GM19043 (cell line): ENCODE measurements at regions not wholly inside any gene's neighbourhood (a gene's known extent, or its start where the extent isn't known, plus 50 kb on each side); places are given as distances from the start of the nearest gene placed in this dataset.

Experiments
- ATAC-seq: cut with Tn5 transposase; IDR thresholded peaks from one replicate; pipeline ENCODE4 v1.9.1; 2021; ENCODE audit warnings: low read depth; ENCODE audit not compliant: unreplicated experiment

- ATAC-seq: no peak
Measured at GRCh38 chr20:23207826-23208540, 121.9 kb upstream of the CD93 start.

- ATAC-seq: no peak
Measured at GRCh38 chr20:23206995-23207394, 120.9 kb upstream of the CD93 start.

DNA sequence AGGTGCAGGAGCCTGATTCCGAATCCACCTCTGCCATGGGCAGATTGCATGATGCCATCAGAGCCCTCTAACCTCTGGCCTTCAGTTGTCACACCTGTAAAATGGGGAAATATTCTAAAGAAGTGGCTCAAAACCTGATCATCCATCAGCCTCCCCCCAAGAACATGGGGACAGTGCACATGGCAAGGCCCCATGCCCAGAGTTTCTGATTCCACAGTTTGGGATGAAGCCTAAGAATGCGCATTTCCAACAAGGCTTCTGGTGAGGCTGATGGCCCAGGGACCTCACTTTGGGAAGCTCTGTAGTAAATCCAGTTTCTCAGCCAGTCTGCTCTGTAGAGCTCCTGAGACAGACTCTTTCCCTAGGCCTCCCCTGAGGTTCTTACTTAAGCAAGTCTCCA lies 119.9 kb upstream of the CD93 start:
- no peak for ATAC-seq

DNA sequence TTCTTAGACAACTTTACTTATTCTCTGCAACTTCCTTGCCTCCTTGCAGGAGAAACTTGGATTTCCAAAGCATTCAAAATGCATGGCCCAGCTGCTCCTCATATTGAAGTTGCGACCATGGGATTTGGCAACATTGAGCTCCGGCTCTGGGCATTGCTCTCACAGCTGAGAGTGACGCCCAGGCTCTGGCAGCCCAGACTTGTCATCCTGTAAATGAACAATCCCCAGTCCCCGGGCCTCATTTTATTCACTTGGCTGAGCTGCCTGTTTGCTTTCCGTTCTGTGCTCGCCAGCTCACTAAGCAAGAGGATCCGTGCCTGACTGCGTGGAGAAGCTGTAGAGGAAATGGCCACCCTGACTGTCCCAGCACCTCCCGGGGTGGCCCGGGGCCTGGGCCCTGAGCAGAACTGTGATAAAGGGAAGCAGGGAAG lies 119.5 kb upstream of the CD93 start:
- no peak for ATAC-seq

DNA sequence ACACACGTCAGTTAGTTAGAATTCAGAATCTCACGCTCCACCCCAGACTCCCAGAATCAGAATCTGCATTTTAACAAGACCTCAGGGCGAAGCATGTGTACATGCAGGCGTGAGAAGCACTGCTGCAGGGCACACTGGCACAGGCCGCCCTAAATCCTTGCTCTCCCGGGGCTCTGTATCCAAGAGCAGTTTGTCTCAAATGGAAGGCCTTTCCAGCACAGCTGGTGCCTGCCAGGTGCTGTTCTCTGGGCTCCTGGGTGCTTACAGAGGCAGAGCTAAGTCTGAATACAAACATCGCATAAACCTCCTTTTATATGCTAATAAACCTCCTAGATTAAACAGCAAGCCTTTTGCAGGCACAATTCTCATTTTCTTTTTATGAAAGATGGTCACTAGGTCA lies 119.1 kb upstream of the CD93 start:
- no peak for ATAC-seq

- no peak for ATAC-seq
Measured at GRCh38 chr20:23203951-23204730, 118.0 kb upstream of the CD93 start.

DNA sequence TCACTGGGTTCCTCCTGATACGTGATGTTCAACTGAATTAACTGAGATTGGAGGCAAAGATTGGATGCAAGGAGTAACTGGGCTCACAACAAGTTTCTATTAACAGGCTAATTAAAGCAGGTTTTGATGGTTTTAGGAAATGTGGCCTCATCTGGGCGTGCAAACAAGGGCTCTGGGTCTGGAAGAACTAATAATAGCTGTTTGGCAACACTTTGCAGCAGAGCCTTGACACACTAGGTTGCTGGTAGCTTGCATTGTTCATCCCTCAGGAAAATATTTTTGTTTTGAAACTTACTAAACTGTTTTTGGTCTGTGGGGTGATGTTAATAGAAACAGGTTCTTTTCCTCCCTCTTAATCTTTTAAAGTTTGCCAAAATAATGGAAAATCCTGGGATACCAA lies 117.2 kb upstream of the CD93 start:
- ATAC-seq: no peak

GRCh38 chr20:23201658-23202057 lies 115.5 kb upstream of the CD93 start:
- ATAC-seq: no peak

- no peak for ATAC-seq
Measured at GRCh38 chr20:23200914-23201313, 114.8 kb upstream of the CD93 start.

DNA sequence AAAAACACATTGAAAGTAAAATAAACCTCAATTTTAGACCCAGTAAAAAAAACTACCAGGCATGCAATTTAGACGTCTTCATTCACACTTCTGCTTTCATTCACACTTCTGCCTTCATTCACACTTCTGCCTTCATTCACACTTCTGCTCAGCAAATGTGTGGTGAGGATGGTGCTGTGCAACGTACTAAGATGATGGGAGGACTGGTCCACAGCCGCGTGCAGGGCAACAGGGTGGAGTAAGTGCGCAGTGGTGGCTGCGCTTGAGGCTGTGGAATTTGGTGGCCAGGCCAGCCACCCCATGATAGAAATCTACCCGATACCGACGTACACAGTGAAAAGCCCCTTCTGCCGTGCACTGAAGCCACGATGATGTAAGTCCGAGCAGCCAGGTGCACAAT lies 114.3 kb upstream of the CD93 start:
- ATAC-seq: no peak

- no peak for ATAC-seq
Measured at GRCh38 chr20:23199356-23199755, 113.2 kb upstream of the CD93 start.

- no peak for ATAC-seq
Measured at GRCh38 chr20:23198815-23199214, 112.7 kb upstream of the CD93 start.

DNA sequence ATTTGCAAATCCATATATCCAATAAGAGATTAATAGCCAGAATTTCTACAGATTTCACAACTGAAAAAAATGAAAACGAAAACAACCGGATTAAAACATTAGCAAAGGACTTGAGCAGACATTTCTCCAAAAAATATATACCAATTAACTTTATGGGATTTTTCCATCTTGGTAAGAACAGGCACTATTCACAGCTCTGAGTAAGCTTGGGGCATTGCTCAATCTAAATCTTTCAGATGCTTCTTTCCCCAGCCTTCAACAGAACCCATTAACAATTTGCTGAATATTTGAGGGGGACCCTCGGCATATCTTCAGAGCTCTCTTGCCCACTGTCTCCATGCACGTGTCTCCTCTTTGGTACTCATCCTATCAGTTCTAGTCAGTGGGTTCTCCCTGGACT lies 111.7 kb upstream of the CD93 start:
- ATAC-seq: no peak

DNA sequence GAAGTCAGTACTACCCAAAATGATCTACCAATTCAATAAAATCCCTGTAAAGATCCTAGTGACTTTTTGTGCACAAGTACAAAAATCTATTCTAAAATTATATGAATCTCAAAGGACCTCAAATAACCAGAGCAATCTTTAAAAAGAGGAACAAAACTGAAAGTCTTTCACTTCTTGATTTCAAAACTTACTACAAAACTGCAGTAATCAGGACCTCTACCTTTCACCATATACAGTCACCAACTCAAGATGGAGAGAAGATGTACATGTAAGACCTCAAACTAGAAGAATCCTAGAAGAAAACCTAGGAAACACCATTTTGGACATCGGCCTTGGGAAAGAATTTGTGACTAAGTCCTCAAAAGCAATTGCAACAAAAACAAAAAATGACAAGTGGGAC lies 109.5 kb upstream of the CD93 start:
- ATAC-seq: no peak

GRCh38 chr20:23193801-23194384 lies 107.8 kb upstream of the CD93 start:
- no peak for ATAC-seq

- no peak for ATAC-seq
Measured at GRCh38 chr20:23192469-23192868, 106.3 kb upstream of the CD93 start.

DNA sequence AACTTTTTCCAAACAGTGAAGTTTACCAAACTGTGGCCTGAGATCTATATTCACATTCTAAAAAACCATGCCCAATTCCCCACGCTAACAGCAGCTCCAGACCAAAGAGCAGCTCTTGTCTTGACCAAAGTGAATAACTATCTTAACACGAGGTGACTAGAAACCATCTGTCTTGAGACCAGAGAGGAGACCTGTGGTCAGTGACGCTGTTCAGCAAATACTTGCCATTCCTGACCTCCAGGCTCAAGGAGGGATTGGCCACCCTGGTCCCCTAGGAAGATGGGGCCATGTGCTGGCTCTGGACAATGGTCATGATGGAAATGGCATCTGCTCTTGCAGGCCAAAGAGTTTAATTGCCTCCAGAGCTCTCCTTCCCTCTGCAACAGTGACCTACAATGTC lies 104.4 kb upstream of the CD93 start:
- no peak for ATAC-seq

GRCh38 chr20:23189854-23190253 lies 103.7 kb upstream of the CD93 start:
- ATAC-seq: no peak

GRCh38 chr20:23189341-23189740 lies 103.2 kb upstream of the CD93 start:
- no peak for ATAC-seq

- ATAC-seq: no peak
Measured at GRCh38 chr20:23188377-23189169, 102.4 kb upstream of the CD93 start.

DNA sequence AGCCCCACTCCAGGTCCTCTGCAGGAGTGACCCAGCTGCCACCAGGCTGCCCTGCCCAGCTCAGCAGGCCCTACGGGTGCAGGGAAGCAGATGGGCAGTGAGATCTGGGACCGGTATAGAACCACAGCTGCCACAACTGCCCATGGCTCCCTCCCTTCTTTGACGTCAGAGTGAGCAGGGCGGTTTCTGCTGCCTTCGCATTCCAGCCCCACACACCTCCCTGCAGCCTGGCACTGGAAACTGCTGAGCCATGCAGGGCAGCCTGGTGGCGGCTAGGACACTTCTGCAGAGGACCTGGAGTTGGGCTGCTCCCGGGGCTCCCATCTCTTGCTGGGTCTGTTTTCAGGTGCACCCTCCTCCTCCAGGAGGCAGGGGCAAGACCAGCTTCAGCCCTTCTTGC lies 101.6 kb upstream of the CD93 start:
- ATAC-seq: no peak
